Spleen (tissue), 7 donors: ENCODE measurements at regions not wholly inside any gene's neighbourhood (a gene's known extent, or its start where the extent isn't known, plus 50 kb on each side); places are given as distances from the start of the nearest gene placed in this dataset.

ENCODE experiments used
- POLR2A ChIP-seq, 3 donors: fragments of 450-650 bp; IDR thresholded peaks; one replicate each; pipeline ENCODE4 v1.5.1; 2017; ENCODE audit warnings: antibody characterized with exemption in 3 of 3, mild to moderate bottlenecking in 1 of 3
- POLR2AphosphoS5 ChIP-seq, 3 donors: sonication (generic); formaldehyde crosslinking; IDR thresholded peaks; one replicate each; pipeline ENCODE4 v1.5.1; 2017; ENCODE audit warnings: antibody characterized with exemption in 3 of 3
- TF ChIP-seq, protein P1 (sequence below), 11 experiments: fragments of 200-600 bp in 7 of 11; fragments of 450-650 bp in 4 of 11; sonication (generic) in 4 of 11; IDR thresholded peaks in 8 of 11; conservative IDR thresholded peaks in 3 of 11; 1 replicate in 7 of 11; 2 replicates in 4 of 11; pipeline versions ENCODE4 v1.4.0 to v1.8.0; 2016 to 2021; ENCODE audit warnings: antibody characterized with exemption in 11 of 11, inconsistent platforms in 4 of 11, mild to moderate bottlenecking in 1 of 11
- donor health status: DM: no; HTN: no; CAD: no; lungs with moderate emphysema.
- donor health status: DM: no; HTN: no; CAD: no.
- donor health status: DM: no; HTN: no; CAD: no.

GRCh38 chr13:57918913-57919312 lies 287.4 kb downstream of the PCDH17 start:
- TF ChIP-seq, protein P1, sequence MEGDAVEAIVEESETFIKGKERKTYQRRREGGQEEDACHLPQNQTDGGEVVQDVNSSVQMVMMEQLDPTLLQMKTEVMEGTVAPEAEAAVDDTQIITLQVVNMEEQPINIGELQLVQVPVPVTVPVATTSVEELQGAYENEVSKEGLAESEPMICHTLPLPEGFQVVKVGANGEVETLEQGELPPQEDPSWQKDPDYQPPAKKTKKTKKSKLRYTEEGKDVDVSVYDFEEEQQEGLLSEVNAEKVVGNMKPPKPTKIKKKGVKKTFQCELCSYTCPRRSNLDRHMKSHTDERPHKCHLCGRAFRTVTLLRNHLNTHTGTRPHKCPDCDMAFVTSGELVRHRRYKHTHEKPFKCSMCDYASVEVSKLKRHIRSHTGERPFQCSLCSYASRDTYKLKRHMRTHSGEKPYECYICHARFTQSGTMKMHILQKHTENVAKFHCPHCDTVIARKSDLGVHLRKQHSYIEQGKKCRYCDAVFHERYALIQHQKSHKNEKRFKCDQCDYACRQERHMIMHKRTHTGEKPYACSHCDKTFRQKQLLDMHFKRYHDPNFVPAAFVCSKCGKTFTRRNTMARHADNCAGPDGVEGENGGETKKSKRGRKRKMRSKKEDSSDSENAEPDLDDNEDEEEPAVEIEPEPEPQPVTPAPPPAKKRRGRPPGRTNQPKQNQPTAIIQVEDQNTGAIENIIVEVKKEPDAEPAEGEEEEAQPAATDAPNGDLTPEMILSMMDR (IDR thresholded peaks at IDR 0.05 in 8 of 11, conservative IDR thresholded peaks at IDR 0.05 in 3 of 11): no peak
- no peak for TF ChIP-seq POLR2AphosphoS5 (IDR thresholded peaks at IDR 0.05)
- TF ChIP-seq POLR2A (IDR thresholded peaks at IDR 0.05): no peak
